ENCODE measurements at regions not wholly inside any gene's neighbourhood (a gene's known extent, or its start where the extent isn't known, plus 50 kb on each side); places are given as distances from the start of the nearest gene placed in this dataset.

GRCh38 chr7:153422291-153423209 is 629.6 kb upstream of the DPP6 start:
- DNase-seq: no peak
- TF ChIP-seq CTCF (IDR thresholded peaks at IDR 0.05): no peak
- peak in 1 of 3 donors; percentile 9 for TF ChIP-seq POLR2AphosphoS5 (IDR thresholded peaks at IDR 0.05)
- Histone ChIP-seq H3K27ac (peak overlapping the region in 3 of 4 donors; percentile 3 to 61 (median 23)), H3K9me3 (no peaks in the 10 kb centered on the region), H3K4me1 (no peaks in the 10 kb centered on the region), H3K36me3 (no peaks in the 10 kb centered on the region), H3K27me3 (no peaks in the 10 kb centered on the region), H3K4me3 (no peak overlapping the region)
- in situ Hi-C loops (cut with MboI; ENCODE audit: low pct_ligation_motif_present in 1 of 4, low pct_unique_long_range_greater_than_20kb in 1 of 4, low sequenced_read_pairs in 3 of 4) (no loop called here), intact Hi-C loops (cut with DNase I; ENCODE audit: low total_unique reads) (no loop called here)
- WGBS, 2 donors (ENCODE audit: low coverage in 1 of 2): 46 to 62% methylated on average over 5 to 9 of the region's 9 CpGs

GRCh38 chr7:153423210-153423590 is 629.0 kb upstream of the DPP6 start:
- in situ Hi-C loops (cut with MboI; ENCODE audit: low pct_ligation_motif_present in 1 of 4, low pct_unique_long_range_greater_than_20kb in 1 of 4, low sequenced_read_pairs in 3 of 4): no loop called here
- Histone ChIP-seq H3K9me3 (no peaks in the 10 kb centered on the region), H3K27me3 (no peaks in the 10 kb centered on the region), H3K36me3 (no peaks in the 10 kb centered on the region), H3K27ac (peak overlapping the region in 1 of 4 donors; percentile 61), H3K4me1 (no peaks in the 10 kb centered on the region), H3K4me3 (no peak overlapping the region)
- TF ChIP-seq CTCF (IDR thresholded peaks at IDR 0.05): no peak
- TF ChIP-seq POLR2AphosphoS5 (IDR thresholded peaks at IDR 0.05): no peak
- no peak for TF ChIP-seq POLR2A (IDR thresholded peaks at IDR 0.05)
- no peak for TF ChIP-seq EP300 (IDR thresholded peaks at IDR 0.05; ENCODE audit: low read depth)
- intact Hi-C loops (cut with DNase I; ENCODE audit: low total_unique reads): no loop called here
- no peak for DNase-seq
- WGBS, 2 donors (ENCODE audit: low coverage in 1 of 2): 48 to 68% methylated on average over 2 of the region's 2 CpGs

- Histone ChIP-seq H3K4me3 (no peak overlapping the region), H3K27ac (no peak overlapping the region), H3K4me1 (no peaks in the 10 kb centered on the region), H3K9me3 (no peaks in the 10 kb centered on the region), H3K36me3 (no peaks in the 10 kb centered on the region), H3K27me3 (no peaks in the 10 kb centered on the region)
- no peak for TF ChIP-seq CTCF (IDR thresholded peaks at IDR 0.05)
- no peak for TF ChIP-seq EP300 (IDR thresholded peaks at IDR 0.05; ENCODE audit: low read depth)
- no peak for TF ChIP-seq POLR2A (IDR thresholded peaks at IDR 0.05)
- TF ChIP-seq POLR2AphosphoS5 (IDR thresholded peaks at IDR 0.05): no peak
- in situ Hi-C loops (cut with MboI; ENCODE audit: low pct_ligation_motif_present in 1 of 4, low pct_unique_long_range_greater_than_20kb in 1 of 4, low sequenced_read_pairs in 3 of 4) (no loop called here), intact Hi-C loops (cut with DNase I; ENCODE audit: low total_unique reads) (no loop called here)
- no peak for DNase-seq
- WGBS, 2 donors (ENCODE audit: low coverage in 1 of 2): 55 to 76% methylated on average over 4 to 5 of the region's 5 CpGs
These were observed 621.3 kb upstream of the DPP6 start for GRCh38 chr7:153430931-153431330.

GRCh38 chr7:153432063-153432462 is 620.1 kb upstream of the DPP6 start:
- no peak overlapping the region for H3K4me3 ChIP-seq
- WGBS, 2 donors (ENCODE audit: low coverage in 1 of 2): 54 to 60% methylated on average over 8 of the region's 8 CpGs
- H3K36me3 ChIP-seq: no peaks in the 10 kb centered on the region

More at GRCh38 chr7:153432063-153432462, 620.1 kb upstream of the DPP6 start:
- in situ Hi-C loops (cut with MboI; ENCODE audit: low pct_ligation_motif_present in 1 of 4, low pct_unique_long_range_greater_than_20kb in 1 of 4, low sequenced_read_pairs in 3 of 4): no loop called here
- DNase-seq: no peak
- intact Hi-C loops (cut with DNase I; ENCODE audit: low total_unique reads): no loop called here
- TF ChIP-seq POLR2AphosphoS5 (IDR thresholded peaks at IDR 0.05): no peak
- TF ChIP-seq EP300 (IDR thresholded peaks at IDR 0.05; ENCODE audit: low read depth): no peak
- TF ChIP-seq POLR2A (IDR thresholded peaks at IDR 0.05): no peak
- TF ChIP-seq CTCF (IDR thresholded peaks at IDR 0.05): no peak
- Histone ChIP-seq H3K9me3 (no peaks in the 10 kb centered on the region), H3K27ac (no peak overlapping the region), H3K4me1 (no peaks in the 10 kb centered on the region), H3K27me3 (no peaks in the 10 kb centered on the region)
